Heart left ventricle (tissue), 16 donors: ENCODE measurements at regions not wholly inside any gene's neighbourhood (a gene's known extent, or its start where the extent isn't known, plus 50 kb on each side); places are given as distances from the start of the nearest gene placed in this dataset.
A peak's percentile ranks its signal among the peaks of the same experiment; 100 is the strongest.

Experiments
- ATAC-seq, 4 donors: fragments of 200-7000 bp; cut with Tn5 transposase; one replicate each; pipeline ENCODE4 v1.9.1; 2020 to 2022; ENCODE audit warnings: moderate library complexity in 4 of 4, mild to moderate bottlenecking in 3 of 4, moderate number of reproducible peaks in 1 of 4
- DNase-seq, 5 donors: peaks; one replicate each; pipeline ENCODE4 v3.0.0-alpha.2; 2020
- H3K27ac ChIP-seq, 12 donors: fragments of 200-600 bp; sonication (generic) in 4 of 12; one replicate each; pipeline versions ENCODE4 v1.5.0 to v1.8.0; 2016 to 2022; ENCODE audit warnings: mild to moderate bottlenecking in 2 of 12
- H3K27me3 ChIP-seq, 9 donors: fragments of 200-600 bp; sonication (generic) in 2 of 9; one replicate each; pipeline versions ENCODE4 v1.5.1 to v1.8.0; 2016 to 2022; ENCODE audit warnings: mild to moderate bottlenecking in 3 of 9
- H3K36me3 ChIP-seq, 9 donors: fragments of 200-600 bp; sonication (generic) in 2 of 9; one replicate each; pipeline versions ENCODE4 v1.5.0 to v1.8.0; 2018 to 2022; ENCODE audit warnings: mild to moderate bottlenecking in 2 of 9
- H3K4me1 ChIP-seq, 12 donors: fragments of 200-600 bp; sonication (generic) in 4 of 12; one replicate each; pipeline versions ENCODE4 v1.5.0 to v1.8.0; 2016 to 2022; ENCODE audit warnings: mild to moderate bottlenecking in 3 of 12
- H3K4me3 ChIP-seq, 12 donors: fragments of 200-600 bp; sonication (generic) in 4 of 12; one replicate each; pipeline versions ENCODE4 v1.5.0 to v1.8.0; 2017 to 2022; ENCODE audit warnings: mild to moderate bottlenecking in 9 of 12, moderate library complexity in 4 of 12
- H3K9me3 ChIP-seq, 12 donors: fragments of 200-600 bp; sonication (generic) in 4 of 12; one replicate each; pipeline versions ENCODE4 v1.5.0 to v1.8.0; 2016 to 2022; ENCODE audit warnings: mild to moderate bottlenecking in 1 of 12
- CTCF ChIP-seq, 12 donors: fragments of 200-600 bp; sonication (generic) in 4 of 12; IDR thresholded peaks; one replicate each; pipeline versions ENCODE4 v1.5.0 to v1.8.0; 2018 to 2022; ENCODE audit warnings: antibody characterized with exemption in 12 of 12, mild to moderate bottlenecking in 5 of 12
- POLR2A ChIP-seq, 2 donors: fragments of 450-650 bp; IDR thresholded peaks; one replicate each; pipeline ENCODE4 v1.6.1; 2017; ENCODE audit warnings: antibody characterized with exemption in 2 of 2, mild to moderate bottlenecking in 2 of 2, moderate library complexity in 2 of 2
- WGBS, 4 donors: extraction: QIAGEN DNeasy Blood & Tissue Kit in 2 of 4; methylation state at CpG; one replicate each; pipeline versions ENCODE4 v1.1.5 to v1.1.7; 2013 to 2018; 5-methylcytosine and 5-hydroxymethylcytosine counted together
- intact Hi-C, 10 donors: fragments of 100-400 bp; cut with DNase I; formaldehyde crosslinking; loops; one replicate each; pipeline versions ENCODE4 v1.11.1 to v1.14.2; 2022
- donor health status: ischemic (EF 13 %, LVEDD 7.1; RV severe dilation, severe dysfunction).
- donor health status: healthy with polysubstance abuse.
- donor health status: DM: no; HTN: yes; CAD: no.
- donor health status: DM: no; HTN: no; CAD: no.
- donor health status: ischemic (EF 25% LVEDD 6.9; RV normal size, moderate dysfunction).
- donor health status: ischemic (EF 25% LVEDD 5.7; RV mildly dilated, moderate dysfunction).
- donor health status: healthy.
- donor health status: DM: yes; HTN: yes; CAD: no.
- donor health status: ischemic (EF 35%, LVEDD 5.7; RV mildly dilated, moderate dysfunction).
- donor health status: nonischemic (EF 11% LVEDD 7.7; RV severe dilation, severe dysfunction).
- donor health status: DM: yes; HTN: yes; CAD: no.
- donor health status: PGD.
- donor health status: ischemic (EF 29% LVEDD 5.4; RV normal size, mild dysfunction).
- donor health status: nonischemic (EF 23%, LVEDD 6.1; RV moderate dilation, normal function).

- no peak overlapping the region for H3K4me3 ChIP-seq
- intact Hi-C loops: no loop called here
- TF ChIP-seq POLR2A (IDR thresholded peaks at IDR 0.05) (no peak), CTCF (IDR thresholded peaks at IDR 0.05) (no peak)
- H3K4me1 ChIP-seq: peaks cover 0 to 12% (median 0%) of the 10 kb centered on the region in 12 donors
- no peaks in the 10 kb centered on the region for H3K36me3 ChIP-seq
- H3K27me3 ChIP-seq: no peaks in the 10 kb centered on the region
- H3K27ac ChIP-seq: peak overlapping the region in 1 of 12 donors; percentile 78
- ATAC-seq: no peak
- no peak for DNase-seq
- WGBS, 4 donors: 71 to 86% (median 76%) methylated on average over 2 of the region's 2 CpGs
- H3K9me3 ChIP-seq: no peaks in the 10 kb centered on the region
Observed at GRCh38 chr11:88435415-88435814, 97.9 kb upstream of the CTSC start.

GRCh38 chr11:88434333-88434976 lies 96.9 kb upstream of the CTSC start:
- intact Hi-C loops: no loop called here
- no peak for ATAC-seq
- H3K9me3 ChIP-seq: no peaks in the 10 kb centered on the region
- no peak overlapping the region for H3K4me3 ChIP-seq
- H3K4me1 ChIP-seq: peaks cover 0 to 12% (median 0%) of the 10 kb centered on the region in 12 donors
- TF ChIP-seq CTCF (IDR thresholded peaks at IDR 0.05) (no peak), POLR2A (IDR thresholded peaks at IDR 0.05) (no peak)
- H3K36me3 ChIP-seq: no peaks in the 10 kb centered on the region
- H3K27me3 ChIP-seq: no peaks in the 10 kb centered on the region
- 75 to 85% (median 78%) methylated on average over 8 of the region's 8 CpGs for whole genome bisulfite sequencing, 4 donors
- DNase-seq: no peak
- H3K27ac ChIP-seq: peak overlapping the region in 1 of 12 donors; percentile 78

- Histone ChIP-seq H3K27me3 (no peaks in the 10 kb centered on the region), H3K4me3 (no peak overlapping the region), H3K9me3 (no peaks in the 10 kb centered on the region), H3K27ac (no peak overlapping the region), H3K36me3 (no peaks in the 10 kb centered on the region), H3K4me1 (peaks cover 0 to 12% (median 0%) of the 10 kb centered on the region in 12 donors)
- TF ChIP-seq POLR2A (IDR thresholded peaks at IDR 0.05) (no peak), CTCF (IDR thresholded peaks at IDR 0.05) (no peak)
- 83 to 93% (median 86%) methylated on average over 11 to 13 of the region's 13 CpGs for WGBS, 4 donors
- no peak for DNase-seq
- intact Hi-C loops: no loop called here
- ATAC-seq: no peak
Observed at GRCh38 chr11:88433536-88434230, 96.1 kb upstream of the CTSC start.

GRCh38 chr11:88431675-88432341 lies 94.3 kb upstream of the CTSC start:
- H3K4me3 ChIP-seq: no peak overlapping the region
- no peak overlapping the region for H3K27ac ChIP-seq
- 74 to 79% (median 78%) methylated on average over 9 of the region's 9 CpGs for WGBS, 4 donors
- H3K9me3 ChIP-seq: no peaks in the 10 kb centered on the region
- H3K36me3 ChIP-seq: no peaks in the 10 kb centered on the region
- TF ChIP-seq CTCF (IDR thresholded peaks at IDR 0.05): no peak
- TF ChIP-seq POLR2A (IDR thresholded peaks at IDR 0.05): no peak
- H3K4me1 ChIP-seq: peaks cover 0 to 12% (median 0%) of the 10 kb centered on the region in 12 donors
- DNase-seq: no peak
- no peak for ATAC-seq
- intact Hi-C loops: no loop called here
- H3K27me3 ChIP-seq: no peaks in the 10 kb centered on the region
